HG02571 (cell line): ENCODE measurements at regions not wholly inside any gene's neighbourhood (a gene's known extent, or its start where the extent isn't known, plus 50 kb on each side); places are given as distances from the start of the nearest gene placed in this dataset.
"Not testable (repeated sequence)": the region's sequence is repeated elsewhere in the genome, so short reads cannot be mapped to it uniquely, and the experiment has no call there.

Source experiments
- ATAC-seq: cut with Tn5 transposase; IDR thresholded peaks from one replicate; pipeline ENCODE4 v1.9.1; 2021; ENCODE audit warnings: mild to moderate bottlenecking, moderate library complexity; ENCODE audit not compliant: unreplicated experiment

DNA sequence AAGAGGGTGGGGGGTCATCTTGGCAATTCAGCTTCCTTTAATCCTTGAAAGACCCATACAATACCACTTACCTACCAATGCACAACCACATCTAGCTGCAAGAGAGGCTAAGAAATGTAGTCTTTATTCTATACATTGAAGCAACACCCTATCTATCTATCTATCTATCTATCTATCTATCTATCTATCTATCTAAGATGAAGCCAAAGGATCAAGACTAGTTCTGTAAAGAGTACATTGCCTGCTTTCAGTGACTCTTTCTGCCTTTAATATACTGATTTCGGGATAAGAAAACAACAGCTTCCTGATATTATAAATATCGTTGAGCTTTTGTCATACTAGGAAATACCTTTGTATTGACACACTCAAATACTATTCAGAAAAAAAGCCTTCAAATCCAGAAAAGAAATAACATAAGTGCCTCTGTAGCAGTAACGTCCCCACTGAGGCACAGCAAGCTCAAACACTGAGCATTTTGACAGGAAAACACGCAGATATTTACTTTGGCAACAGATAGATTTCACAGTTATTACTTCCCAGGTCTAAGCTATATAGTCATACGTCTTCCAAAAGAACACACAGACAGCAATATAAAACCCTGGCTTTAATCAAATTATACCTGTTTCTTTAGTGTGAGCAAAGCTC is 139.4 kb upstream of the SERTAD2 start:
- ATAC-seq: no peak

DNA sequence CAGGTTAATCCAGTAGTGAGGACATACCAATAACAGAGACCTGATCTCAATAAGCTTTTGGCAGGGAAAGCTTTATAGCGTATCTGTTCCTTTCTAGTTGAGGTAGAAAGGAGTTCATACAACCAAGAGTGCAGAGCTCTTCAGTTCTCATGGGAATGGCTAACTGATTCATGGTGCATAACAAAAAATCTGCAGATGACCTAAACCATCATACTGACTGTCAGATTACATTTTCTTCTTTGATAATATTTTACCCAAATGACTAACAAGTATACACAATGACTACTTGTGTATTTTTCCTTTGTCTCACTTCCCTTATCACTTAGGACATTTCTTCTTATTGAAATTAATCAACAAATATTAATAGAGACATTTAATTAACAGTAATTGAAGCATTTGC is 140.0 kb upstream of the SERTAD2 start:
- no peak for ATAC-seq

GRCh38 chr2:64794426-64794995 is 140.8 kb upstream of the SERTAD2 start:
- no peak for ATAC-seq

DNA sequence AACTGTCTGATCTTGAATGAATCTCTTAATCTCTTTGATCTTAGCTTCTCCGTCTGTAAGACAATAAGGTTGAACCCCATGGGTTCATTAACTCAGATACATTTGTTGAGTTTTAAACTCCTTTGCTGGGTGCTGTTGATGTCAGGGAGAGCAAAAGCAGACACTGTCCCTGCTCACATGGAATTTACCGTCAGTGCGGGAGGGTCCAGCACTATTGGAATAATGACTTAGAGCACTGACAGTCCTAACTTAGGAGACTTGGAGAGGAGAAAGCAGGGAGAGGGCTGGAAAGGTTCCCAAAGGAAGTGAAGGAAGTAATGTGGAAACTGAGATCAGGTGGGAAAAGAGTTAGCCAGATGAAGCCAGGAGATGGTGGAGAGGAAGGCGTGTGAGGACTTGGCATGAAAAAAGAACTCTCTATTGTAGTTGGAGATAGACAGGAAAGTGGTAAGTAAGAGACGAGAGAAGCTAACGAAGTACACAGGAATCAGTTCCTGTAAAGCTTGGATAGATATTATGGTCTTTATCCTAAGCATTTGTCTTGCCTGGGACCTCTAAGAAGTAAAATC is 141.4 kb upstream of the SERTAD2 start:
- no peak for ATAC-seq

- no peak for ATAC-seq
Observed at GRCh38 chr2:64796926-64797325, 143.2 kb upstream of the SERTAD2 start.

- ATAC-seq: no peak
Observed at GRCh38 chr2:64797881-64798575, 144.3 kb upstream of the SERTAD2 start.

DNA sequence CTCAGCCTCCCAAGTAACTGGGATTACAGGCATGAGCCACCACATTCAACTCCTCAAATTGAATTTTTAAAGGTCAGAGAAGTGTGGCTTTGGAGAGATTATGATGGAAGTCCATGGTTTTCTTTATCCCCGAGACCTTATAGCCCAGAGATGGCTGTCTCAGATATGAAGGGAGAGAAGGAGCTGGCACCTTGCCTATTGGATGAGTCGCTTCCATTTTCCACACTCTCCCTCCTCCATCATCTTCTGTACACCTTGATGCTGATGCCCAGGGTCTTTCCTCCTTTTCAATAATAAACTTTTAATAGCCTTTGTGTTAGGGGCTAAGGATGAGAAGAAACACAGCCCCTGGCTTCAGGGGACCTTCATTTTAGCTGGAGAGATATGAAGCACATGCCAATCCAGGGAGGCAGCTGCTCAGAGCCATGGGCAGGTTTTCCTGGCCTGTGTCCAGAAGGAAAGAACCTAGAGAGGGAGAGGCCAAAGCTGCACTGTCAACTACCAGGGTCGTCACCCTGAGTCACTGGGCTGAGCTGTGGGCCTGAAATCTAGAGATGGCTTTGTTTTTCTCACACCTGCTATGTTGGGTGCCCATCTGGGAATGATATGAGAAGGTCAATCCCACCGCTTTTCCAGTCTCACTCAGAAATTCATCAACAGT is 146.0 kb upstream of the SERTAD2 start:
- no peak for ATAC-seq

DNA sequence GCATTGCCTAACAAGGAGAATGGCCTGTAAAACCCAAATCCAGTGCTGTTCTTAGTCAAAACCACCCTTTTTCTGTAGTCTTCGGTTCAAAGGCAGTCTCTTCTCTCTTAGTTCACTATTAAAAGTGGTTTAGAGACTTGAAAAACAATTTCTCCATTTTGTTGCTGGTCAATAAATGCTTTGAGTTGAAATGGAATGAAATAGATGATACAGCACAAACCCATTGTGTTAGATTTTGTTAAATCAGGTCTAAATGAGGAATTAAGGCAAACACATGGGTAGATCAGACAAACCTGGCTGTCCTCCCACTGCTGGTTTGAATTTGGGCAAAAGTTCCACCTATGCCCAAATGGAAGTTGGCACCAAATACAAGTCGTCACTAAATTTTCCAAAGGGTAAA is 150.1 kb upstream of the SERTAD2 start:
- ATAC-seq: no peak

DNA sequence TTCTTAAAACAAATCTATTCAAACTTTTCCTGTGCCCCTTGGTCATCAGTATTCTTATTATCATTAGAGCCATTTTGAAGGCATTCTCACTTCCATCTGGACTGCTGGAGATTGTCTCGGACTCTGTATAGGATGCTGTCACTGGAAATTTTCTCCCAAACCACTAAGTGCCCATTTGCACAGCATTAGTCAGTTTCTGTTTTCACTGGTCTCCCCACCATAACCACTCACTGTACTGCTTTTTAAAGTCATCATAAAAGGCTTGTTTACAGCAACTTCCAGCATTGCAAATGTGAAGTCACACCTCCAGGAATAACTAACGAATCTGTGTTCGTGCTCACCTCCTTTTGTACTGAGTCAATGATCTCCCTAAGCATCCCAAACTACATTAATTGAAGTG is 150.9 kb upstream of the SERTAD2 start:
- no peak for ATAC-seq

DNA sequence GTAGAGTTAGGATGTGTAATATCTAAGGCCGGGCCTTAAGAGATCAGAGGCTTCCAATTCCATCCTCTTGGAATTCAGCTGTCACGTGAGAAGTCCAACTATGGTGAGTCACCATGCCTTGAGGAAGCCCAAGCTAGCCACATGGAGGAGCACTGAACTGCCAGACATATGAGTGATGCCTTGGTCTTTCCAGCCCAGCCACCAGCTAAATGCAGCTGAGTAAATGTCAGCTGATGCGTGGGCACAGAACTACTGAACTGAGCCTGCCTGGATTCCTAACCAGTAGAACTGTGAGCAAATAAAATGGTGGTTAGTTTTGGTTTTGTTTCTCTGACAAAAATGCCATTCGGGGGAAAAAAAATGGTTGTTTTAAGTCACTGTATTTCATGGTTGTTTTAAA is 153.7 kb upstream of the SERTAD2 start:
- peak; percentile 77 for ATAC-seq

DNA sequence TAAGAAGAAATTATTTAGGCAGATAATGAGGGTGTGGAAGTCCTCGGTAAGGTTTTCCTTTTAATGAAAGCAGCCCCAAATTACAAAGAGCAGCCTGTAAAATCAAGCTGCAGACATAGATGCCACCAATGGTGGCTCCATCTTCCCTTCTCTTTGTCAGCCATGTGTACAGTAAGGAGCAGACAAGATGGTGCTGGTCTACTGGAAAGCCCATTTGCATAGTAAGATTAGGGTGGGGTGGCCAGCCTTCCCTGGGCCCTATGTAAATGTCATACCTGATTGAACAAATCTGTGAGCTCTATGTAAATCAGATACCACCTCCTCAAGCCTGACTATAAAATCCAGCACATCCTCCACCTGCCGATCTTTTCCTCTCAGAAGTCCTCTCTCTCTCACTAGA is 154.4 kb upstream of the SERTAD2 start:
- no peak for ATAC-seq

DNA sequence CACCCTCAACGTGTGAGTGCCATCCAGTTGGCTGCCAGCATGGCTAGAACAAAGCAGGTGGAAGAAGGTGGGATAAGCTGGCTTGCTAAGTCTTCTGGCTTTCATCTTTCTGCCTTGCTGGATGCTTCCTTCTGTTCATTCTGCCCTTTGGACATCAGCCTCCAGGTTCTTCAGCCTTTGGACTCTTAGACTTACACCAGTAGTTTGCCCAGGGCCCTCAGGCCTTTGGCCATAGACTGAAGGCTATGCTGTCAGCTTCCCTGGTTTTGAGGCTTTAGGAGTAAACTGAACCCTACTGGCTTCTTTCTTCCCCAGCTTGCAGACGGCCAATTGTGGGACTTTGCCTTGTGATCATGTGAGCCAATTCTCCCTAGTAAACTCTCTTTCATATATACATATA is 155.0 kb upstream of the SERTAD2 start:
- ATAC-seq: no peak

GRCh38 chr2:64809216-64809615 is 155.5 kb upstream of the SERTAD2 start:
- ATAC-seq: no peak

DNA sequence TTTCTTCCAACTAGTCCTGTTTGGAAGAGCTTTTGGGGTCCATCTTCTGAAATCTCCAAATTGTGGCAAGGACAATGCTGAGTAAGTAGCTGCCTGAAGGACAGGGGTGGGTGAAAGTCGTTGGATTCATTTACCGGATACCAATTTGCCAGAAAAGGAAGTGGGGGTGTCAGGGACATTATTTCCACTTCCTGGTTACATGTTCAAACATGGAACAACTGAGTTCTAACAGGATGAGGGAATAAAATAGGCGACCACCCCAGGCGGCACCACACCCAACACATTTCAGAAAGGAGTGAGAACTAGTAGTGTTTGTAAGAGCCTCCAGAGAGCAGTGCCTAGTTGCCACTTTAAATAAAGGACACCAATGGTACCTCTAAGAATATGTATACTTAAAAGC is 158.6 kb upstream of the SERTAD2 start:
- no peak for ATAC-seq

GRCh38 chr2:64814007-64814406 is 160.3 kb upstream of the SERTAD2 start:
- ATAC-seq: no peak

DNA sequence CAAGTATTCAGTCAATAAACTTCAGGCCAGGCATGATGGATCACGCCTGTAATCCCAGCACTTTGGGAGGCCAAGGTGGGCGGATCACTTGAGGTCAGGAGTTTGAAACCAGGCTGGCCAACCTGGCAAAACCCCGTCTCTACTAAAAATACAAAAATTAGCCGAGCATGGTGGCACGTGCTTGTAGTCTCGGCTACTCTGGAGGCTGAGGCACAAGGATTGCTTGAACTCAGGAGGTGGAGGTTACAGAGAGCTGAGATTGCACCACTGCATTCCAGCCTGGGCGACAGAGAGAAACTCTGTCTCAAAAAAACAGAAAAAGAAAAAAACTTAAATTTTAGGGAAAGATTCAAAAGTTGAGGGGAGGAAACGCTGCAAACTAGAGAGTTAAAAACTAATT is 162.8 kb upstream of the SERTAD2 start:
- not testable (repeated sequence) for ATAC-seq

GRCh38 chr2:64817453-64817852 is 163.7 kb upstream of the SERTAD2 start:
- ATAC-seq: no peak

- no peak for ATAC-seq
Observed at GRCh38 chr2:64818664-64819060, 164.9 kb upstream of the SERTAD2 start.

DNA sequence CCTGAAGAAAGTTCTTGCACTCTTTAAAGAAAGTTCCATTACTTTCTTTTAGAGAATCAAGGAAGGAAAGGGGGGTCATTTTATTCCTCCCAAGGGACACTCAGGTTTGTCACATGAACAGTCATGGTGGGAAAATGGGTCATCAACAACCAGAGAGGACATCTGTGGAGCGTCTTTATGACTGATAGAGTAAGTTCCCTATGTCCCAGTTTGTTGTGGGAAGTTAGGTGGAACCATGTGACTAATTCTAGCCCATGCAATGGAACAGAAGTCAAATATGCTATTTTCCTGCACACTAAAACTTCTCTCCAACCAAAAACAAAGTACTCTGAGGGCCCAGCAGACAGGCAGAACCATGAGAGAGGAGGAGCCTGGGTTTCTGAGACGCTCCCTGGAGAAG is 165.6 kb upstream of the SERTAD2 start:
- ATAC-seq: peak; percentile 8

DNA sequence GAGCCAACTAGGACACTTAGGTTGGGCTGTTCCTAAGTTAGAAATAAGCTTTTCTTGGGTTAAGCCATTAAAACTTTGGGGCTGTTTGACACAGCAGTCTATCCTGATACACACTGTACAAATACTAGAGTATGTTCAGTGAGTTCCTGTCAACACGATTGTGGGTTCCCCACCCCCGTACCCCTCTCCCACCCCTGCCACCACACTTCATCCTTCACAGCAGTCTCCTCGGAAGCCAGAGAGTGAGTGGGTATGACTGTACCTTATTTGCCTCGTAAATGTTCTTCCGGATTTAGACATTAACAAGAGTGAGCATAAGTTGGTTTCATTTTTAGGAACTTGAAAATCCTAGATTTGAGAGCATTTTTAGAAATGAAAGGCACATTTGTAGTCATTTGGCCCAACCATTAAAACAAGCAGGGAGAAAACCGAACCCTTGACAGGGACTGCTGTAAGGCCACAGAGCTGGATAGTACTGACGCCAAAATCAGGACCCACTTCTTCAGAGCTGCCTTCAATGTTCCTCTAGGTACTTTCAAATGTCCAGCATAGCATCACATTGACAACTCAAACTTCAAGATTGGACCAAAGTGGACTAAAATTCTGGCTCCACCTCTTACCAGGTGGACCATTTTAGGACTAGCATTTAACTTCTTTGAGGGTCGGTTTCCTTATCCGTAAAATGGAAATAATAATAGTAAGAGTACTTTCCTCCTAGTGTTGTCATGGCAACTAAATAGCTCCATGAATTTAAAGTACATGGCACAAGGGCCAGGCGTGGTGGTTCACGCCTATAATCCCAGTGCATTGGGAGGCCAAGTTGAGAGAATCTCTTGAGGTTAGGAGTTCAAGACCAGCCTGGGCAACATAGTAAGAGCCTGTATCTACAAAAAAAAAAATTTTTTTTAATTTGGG is 166.3 kb upstream of the SERTAD2 start:
- ATAC-seq: peak; percentile 85

GRCh38 chr2:64820901-64821300 is 167.2 kb upstream of the SERTAD2 start:
- ATAC-seq: no peak
